ENCODE measurements at regions not wholly inside any gene's neighbourhood (a gene's known extent, or its start where the extent isn't known, plus 50 kb on each side); places are given as distances from the start of the nearest gene placed in this dataset.

- no peak overlapping the region for H2BK12ac ChIP-seq (ENCODE audit: low read depth, low read length)
- no peak overlapping the region for H4K5ac ChIP-seq (ENCODE audit: insufficient read length, low read depth, low read length)
- H2AFZ ChIP-seq (ENCODE audit: low read length), result no peak overlapping the region
- DNase-seq (ENCODE audit: low read depth in 1 of 2, low spot score in 2 of 2), result no peak
- H3K79me2 ChIP-seq (ENCODE audit: control insufficient read depth in 1 of 2, insufficient read depth in 2 of 2, low read length in 2 of 2), result no peaks in the 10 kb centered on the region
- H3K4me3 ChIP-seq (ENCODE audit: extremely low read depth in 1 of 4, insufficient read depth in 2 of 4, low read depth in 3 of 4, low read length in 4 of 4), result no peak overlapping the region
- H3K14ac ChIP-seq (ENCODE audit: insufficient read length), result no peak overlapping the region
- H3K4ac ChIP-seq (replicated peaks; ENCODE audit: insufficient read length, low read depth, low read length), result no peak overlapping the region
- ChIA-PET POLR2A (ENCODE audit: partially characterized antibody) (no interaction called here), CTCF (ENCODE audit: partially characterized antibody) (interaction anchor here (1.4 kb wide), 1 partner anchor 9 kb away, joined by 4 read pairs; no protein-coding TSS in a partner anchor)
- no peak for FAIRE-seq
- H2BK15ac ChIP-seq (ENCODE audit: low read length), result no peak overlapping the region
- H3K4me1 ChIP-seq (replicated peaks in 1 of 4; ENCODE audit: control insufficient read depth in 3 of 4, insufficient read depth in 4 of 4, low read length in 3 of 4), result no peaks in the 10 kb centered on the region
- H3K23me2 ChIP-seq (ENCODE audit: low read depth, low read length), result no peaks in the 10 kb centered on the region
- no peak overlapping the region for H3K56ac ChIP-seq (replicated peaks; ENCODE audit: insufficient read length, low read depth, low read length)
- peaks cover 17 to 31% (median 19%) of the 10 kb centered on the region in 4 experiments for H3K36me3 ChIP-seq (ENCODE audit: control insufficient read depth in 2 of 4, insufficient read depth in 4 of 4, low read length in 3 of 4)
- TF ChIP-seq MAFK (IDR thresholded peaks at IDR 0.05; ENCODE audit: low read depth, low read length), result no peak
- TF ChIP-seq PHF8 (conservative IDR thresholded peaks at IDR 0.05; ENCODE audit: low read depth, low read length), result no peak
- no peak for TF ChIP-seq FOSL1 (IDR thresholded peaks at IDR 0.05; ENCODE audit: insufficient read depth, low read depth, low read length)
- TF ChIP-seq ATF2 (IDR thresholded peaks at IDR 0.05; ENCODE audit: low read length), result no peak
- no peak overlapping the region; the same call in 1 of the 2 replicates for H2BK5ac ChIP-seq (ENCODE audit: low read depth, low read length)
- H2AK5ac ChIP-seq (ENCODE audit: low read depth, low read length), result no peak overlapping the region
- H4K91ac ChIP-seq (replicated peaks; ENCODE audit: insufficient read length, low read length), result no peak overlapping the region
- peaks cover 4% of the 10 kb centered on the region; the same call in 1 of the 2 replicates for H3K79me1 ChIP-seq (ENCODE audit: low read depth, low read length)
- H3K23ac ChIP-seq (ENCODE audit: insufficient read length), result no peak overlapping the region
- 92% methylated on average over 7 of the region's 7 CpGs; no CpG with 5 or more reads in 1 of the 2 experiments for WGBS, 2 experiments (ENCODE audit: extremely low coverage in 1 of 2, insufficient coverage in 1 of 2, insufficient read length in 1 of 2, insufficient replicate concordance in 2 of 2, low coverage in 1 of 2, low lambda C conversion rate in 2 of 2, missing lambda C conversion rate in 1 of 2)
- H3K9me3 ChIP-seq (ENCODE audit: insufficient read depth in 2 of 2, low read depth in 1 of 2, low read length in 1 of 2), result no peaks in the 10 kb centered on the region
- H2BK20ac ChIP-seq (ENCODE audit: low read length), result no peak overlapping the region
- no peak overlapping the region for H3K4me2 ChIP-seq (ENCODE audit: insufficient read depth in 1 of 2, low read depth in 2 of 2, low read length in 2 of 2)
- H3K27me3 ChIP-seq (replicated peaks in 1 of 4; ENCODE audit: control insufficient read depth in 3 of 4, extremely low read depth in 1 of 4, insufficient read depth in 3 of 4, low read length in 3 of 4), result no peaks in the 10 kb centered on the region
- H4K8ac ChIP-seq (ENCODE audit: extremely low read depth, insufficient read depth, low read length), result no peak overlapping the region
- no peak overlapping the region for H2BK120ac ChIP-seq (replicated peaks; ENCODE audit: low read depth, low read length)
- no peak overlapping the region for H3K18ac ChIP-seq (ENCODE audit: extremely low read depth, low read length)
- H4K20me1 ChIP-seq (replicated peaks in 1 of 2; ENCODE audit: control insufficient read depth in 1 of 2, insufficient read depth in 2 of 2, low read length in 2 of 2), result peaks cover 5 to 14% of the 10 kb centered on the region in 2 experiments
- H3K9ac ChIP-seq (replicated peaks in 1 of 4; ENCODE audit: extremely low read depth in 1 of 4, low read depth in 3 of 4, low read length in 3 of 4), result no peak overlapping the region
- no peak overlapping the region for H3K27ac ChIP-seq (ENCODE audit: low read depth, low read length)
These were observed 66.8 kb downstream of the PTPRS start for GRCh38 chr19:5273782-5274181.

All from H1 (cell line).